Right ventricle myocardium inferior (tissue), 1 donor: ENCODE measurements at regions not wholly inside any gene's neighbourhood (a gene's known extent, or its start where the extent isn't known, plus 50 kb on each side); places are given as distances from the start of the nearest gene placed in this dataset.
"Not testable (repeated sequence)": the region's sequence is repeated elsewhere in the genome, so short reads cannot be mapped to it uniquely, and the experiment has no call there.

Experiments
- ATAC-seq: fragments of 200-7000 bp; cut with Tn5 transposase; one replicate; pipeline ENCODE4 v1.9.1; 2020; ENCODE audit warnings: mild to moderate bottlenecking, moderate library complexity
- DNase-seq: peaks from one replicate; pipeline ENCODE4 v3.0.0; 2021; ENCODE audit errors: missing footprints
- intact Hi-C: fragments of 100-400 bp; cut with DNase I; formaldehyde crosslinking; loops from one replicate; pipeline ENCODE4 v1.11.0; 2022
- donor health status: DM: no; HTN: yes; CAD: no; lungs with severe emphysema.

DNA sequence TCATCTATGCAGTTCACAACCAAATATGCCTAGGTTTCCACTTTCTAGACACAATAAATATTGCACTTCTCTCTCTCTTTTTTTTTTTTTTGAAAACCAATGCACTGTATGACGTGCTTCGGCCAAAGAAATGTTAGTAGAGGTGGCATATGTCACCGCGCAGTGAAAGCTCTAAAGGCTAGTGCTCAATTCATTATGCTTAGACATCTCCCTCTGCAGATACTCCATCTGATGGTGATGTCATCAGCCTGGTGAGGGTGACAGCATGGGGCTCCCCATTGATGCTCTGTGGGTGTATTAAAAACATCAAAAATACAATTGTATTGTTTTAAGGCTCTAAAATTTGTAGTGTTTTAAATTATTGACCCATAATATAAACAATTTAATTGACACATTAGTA, 608.8 kb upstream of the C16orf82 start:
- ATAC-seq (no peak), DNase-seq (no peak)
- intact Hi-C loops = no loop called here

DNA sequence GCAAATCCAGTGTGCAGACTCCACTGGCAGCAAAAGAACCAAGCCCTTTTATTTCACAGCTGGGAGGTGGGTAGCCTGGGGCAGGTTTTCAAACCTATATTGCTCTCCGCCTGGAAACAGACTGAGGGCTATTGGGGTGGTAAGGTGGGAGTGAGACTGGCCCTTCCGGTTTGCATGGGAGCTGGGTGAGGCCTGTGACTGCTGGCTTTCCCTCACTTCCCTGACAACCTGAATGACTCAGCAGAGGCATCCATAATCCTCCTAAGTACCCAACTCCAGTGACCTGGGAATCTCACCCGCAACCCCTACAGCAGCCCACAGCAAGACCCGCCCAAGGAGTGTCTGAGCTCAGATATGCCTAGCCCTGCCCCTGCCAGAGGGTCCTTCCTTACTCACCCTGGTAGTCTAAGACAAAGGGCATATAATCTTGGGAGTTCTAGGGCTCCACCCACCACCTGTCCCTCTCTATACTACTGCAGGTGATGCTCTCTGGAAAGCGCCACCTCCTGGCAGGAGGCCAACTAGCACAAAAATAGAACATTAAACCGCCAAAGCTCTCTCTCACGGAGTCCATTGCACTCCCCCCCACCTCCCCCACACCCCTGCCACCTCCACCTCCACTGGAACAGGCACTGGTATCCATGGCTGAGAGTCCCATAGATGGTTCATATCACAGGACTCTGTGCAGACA, 602.0 kb upstream of the C16orf82 start:
- intact Hi-C loops = no loop called here
- ATAC-seq = no peak
- no peak for DNase-seq

DNA sequence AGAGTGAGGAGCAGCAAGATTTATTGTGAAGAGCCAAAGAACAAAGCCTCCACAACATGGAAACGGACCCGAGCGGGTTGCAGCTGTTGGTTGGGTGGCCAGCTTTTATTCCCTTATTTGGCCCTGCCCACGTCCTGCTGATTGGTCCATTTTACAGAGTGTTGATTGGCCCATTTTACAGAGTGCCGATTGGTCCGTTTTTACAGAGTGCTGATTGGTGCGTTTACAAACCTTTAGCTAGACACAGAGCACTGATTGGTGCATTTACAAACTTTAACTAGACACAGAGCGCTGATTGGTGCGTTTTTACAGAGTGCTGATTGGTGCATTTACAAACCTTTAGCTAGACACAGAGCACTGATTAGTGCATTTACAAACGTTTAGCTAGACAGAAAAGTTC, 592.3 kb upstream of the C16orf82 start:
- ATAC-seq, DNase-seq, intact Hi-C loops: not testable (repeated sequence)

DNA sequence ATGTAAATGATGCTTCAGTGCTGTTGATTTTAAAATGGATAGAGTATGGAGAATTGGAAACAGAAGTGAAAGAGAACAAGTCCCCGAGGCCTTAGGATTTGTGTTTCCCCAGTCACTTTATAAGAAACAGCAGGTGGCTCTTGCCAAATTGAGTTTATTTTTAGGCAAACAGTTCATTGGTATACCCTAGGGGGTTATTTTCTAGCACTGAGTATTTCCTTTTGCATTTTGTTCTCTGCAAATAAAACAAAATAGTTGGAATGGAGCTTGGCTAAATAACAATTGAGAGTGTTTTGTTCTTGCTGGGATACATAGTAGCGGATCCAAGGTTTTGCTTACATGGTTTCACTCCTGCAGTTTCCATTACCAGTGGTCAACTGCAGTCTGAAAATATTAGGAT, 591.1 kb upstream of the C16orf82 start:
- intact Hi-C loops = no loop called here
- DNase-seq = no peak
- no peak for ATAC-seq

DNA sequence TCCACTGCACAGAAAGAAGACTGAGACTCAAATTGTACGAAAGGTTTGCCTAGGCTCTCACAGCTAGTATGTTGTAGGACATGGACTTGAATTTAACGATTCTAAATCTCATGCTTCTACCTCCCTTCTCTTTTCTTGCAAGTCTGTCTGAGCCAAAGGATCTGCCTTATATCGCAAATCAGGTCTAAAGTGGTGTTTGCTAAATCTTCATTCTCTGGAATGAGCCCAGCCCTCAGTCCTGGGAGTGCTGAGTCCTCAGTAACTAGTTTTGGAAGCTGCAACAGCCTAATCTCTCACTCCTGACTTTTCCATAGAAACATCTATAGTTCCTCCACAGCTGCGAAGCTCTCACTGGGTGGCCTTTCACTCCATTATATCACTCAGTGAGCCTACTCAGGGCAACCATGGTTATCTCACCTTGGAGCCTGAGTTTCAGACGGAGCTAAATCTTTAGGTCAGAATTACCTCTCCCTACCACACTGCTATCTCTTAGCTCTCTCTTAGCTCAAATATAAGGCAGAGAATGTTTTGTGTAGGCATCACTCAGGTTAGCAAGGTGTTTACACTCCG, 575.5 kb upstream of the C16orf82 start:
- no peak for DNase-seq
- ATAC-seq = no peak
- intact Hi-C loops = no loop called here

DNA sequence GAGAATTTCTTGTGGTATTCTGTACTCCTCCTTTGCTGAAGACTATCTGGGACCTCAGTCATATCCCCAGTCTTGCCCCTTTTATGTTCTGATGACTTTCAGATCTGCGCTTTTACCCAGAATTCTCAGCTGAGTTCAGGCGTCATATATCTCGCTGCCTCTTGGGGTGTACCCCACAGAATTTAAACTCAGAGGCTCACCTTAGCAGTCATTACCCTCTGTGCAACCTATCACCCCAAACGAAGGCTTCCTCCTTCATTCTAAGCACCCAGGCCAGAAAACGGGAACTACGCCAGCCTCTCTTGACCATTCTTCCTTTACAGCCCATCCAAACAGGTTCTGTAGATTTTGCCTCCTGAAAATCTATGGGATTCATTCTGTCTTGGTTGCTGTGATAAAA, 574.8 kb upstream of the C16orf82 start:
- no peak for DNase-seq
- intact Hi-C loops = no loop called here
- ATAC-seq = no peak

DNA sequence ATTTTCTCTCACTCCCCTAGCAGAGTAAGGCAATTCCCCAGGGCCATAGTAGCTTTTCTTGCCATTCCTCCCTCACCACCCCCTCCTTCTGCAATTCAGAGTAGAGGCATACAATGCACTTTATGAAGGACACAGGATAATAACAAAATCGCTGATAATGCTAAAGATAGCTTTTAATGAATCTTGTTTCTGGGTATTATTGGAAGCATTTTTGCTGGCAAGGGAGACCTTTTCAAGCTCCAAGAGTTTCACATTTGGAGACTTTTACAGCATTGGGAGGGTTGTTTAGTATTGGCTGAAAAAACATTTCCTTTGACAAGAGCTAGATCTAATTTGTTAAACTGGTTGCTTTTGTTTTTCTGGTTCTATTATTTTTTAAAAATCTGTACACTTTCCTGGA, 573.0 kb upstream of the C16orf82 start:
- intact Hi-C loops = no loop called here
- ATAC-seq = no peak
- no peak for DNase-seq

DNA sequence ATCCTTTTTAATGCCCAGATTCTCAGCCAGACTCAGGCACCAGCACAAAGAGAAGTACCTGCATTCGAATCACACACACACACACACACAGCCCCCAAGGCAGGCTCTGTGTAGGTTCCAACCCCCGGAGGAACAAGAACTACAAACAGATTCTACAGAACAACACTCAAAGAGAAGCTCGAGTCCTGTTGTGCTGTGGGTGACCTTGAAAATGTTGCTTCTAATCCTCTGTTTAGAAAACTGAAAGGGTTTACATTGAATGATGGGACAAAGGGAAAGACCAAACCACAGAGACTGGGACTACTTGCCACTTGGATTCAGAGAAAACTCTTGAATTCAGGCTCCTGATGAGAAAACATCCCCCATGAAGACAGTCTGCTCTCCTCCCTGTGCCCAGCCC, 568.8 kb upstream of the C16orf82 start:
- intact Hi-C loops = no loop called here
- ATAC-seq (no peak), DNase-seq (no peak)

DNA sequence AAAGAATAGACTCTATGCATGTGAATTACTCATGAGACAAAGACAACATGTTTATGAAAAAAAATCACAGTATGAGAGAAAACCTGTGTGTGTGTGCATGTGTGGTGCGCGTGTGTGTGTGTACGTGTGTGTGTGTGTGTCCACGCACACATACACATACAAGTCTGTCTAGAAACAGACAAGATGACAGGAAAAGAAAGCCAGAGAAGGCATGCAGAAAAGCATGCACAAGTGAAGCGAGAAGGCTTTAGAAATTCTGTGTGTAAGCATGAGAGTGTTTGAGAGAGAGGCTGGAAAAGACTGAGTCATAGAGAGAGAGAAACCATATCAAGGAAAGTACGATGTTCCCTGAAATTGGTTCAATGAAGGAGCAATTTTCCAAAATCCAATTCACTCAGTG, 566.4 kb upstream of the C16orf82 start:
- intact Hi-C loops = no loop called here
- ATAC-seq = no peak

DNA sequence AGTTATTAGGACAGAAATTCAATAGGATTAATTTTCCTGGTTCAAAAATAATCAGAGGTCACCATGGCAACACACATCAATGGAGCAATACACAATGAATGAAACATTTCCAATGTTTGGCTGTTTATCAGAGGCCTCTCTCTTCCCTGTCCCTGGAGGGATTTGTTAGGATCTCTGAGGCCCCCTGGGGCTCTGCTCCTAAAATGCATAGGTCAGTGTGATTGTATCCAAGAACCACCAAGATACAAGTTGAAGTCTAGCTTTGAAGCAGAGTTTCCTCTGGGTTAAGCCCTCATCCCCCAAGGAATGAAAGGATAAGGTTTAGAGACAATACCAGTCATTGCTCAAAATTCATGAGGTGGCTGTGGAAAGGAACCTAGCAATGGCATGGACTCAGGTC, 561.2 kb upstream of the C16orf82 start:
- DNase-seq (no peak), ATAC-seq (no peak)
- intact Hi-C loops = no loop called here

More for the DNA sequence above, 566.4 kb upstream of the C16orf82 start:
- no peak for DNase-seq

DNA sequence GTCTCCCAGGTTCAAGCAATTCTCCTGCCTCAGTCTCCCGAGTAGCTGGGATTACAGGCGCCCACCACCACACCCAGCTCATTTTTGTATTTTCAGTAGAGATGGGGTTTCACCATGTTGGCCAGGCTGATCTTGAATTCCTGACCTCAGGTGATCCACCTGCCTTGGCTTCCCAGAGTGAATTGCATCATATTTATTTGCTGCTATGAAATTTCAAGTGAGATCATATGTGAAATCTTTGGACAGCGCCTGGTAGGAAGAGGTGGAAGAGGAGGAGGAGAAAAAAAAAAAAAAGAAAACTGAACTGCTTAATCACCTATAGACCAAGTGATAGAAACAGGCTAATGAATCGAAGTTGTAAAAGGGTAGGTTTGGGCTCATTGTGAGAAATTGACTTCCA, 557.8 kb upstream of the C16orf82 start:
- ATAC-seq, DNase-seq: not testable (repeated sequence)

DNA sequence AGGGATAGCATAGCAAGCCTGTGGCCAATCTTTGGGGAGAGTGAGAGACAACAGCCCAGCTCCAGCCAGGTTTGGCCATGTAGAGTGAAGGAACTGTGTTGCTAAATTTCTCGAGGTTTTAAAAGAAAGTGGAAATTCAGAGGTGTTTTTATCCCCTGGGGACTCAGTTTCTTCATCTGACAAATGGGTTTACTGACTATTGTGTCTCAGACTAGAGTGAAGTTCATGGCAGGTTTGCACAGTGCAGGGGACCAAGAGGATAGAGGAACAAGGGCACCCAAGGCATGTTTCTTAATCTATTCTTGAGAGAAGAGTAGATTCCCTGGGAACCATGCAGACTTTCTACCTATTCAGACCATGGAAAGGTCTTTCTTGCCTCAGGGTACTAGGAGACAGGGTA, 555.8 kb upstream of the C16orf82 start:
- intact Hi-C loops = no loop called here
- DNase-seq (no peak), ATAC-seq (no peak)

More for the DNA sequence above, 557.8 kb upstream of the C16orf82 start:
- intact Hi-C loops = not testable (repeated sequence)

DNA sequence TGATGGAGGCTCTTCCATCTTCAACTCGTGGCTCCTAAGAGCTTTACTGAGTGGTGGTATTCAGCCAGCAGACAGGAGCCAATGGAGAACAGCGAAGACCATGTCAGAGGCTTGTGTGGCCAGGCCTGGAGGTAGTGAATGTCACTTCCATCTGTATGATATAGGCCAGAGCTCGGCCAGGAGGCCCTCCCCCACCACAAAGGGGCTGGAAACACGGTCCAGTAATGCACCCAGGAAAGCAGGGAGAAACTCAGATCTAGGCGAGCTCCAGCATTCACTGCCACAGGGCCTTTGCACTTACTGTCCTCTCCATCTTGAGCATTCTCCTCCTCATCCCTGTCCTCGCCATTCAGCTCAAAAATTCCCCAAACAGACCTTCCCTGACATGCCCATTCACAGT, 555.3 kb upstream of the C16orf82 start:
- no peak for ATAC-seq
- no peak for DNase-seq
- intact Hi-C loops = no loop called here

DNA sequence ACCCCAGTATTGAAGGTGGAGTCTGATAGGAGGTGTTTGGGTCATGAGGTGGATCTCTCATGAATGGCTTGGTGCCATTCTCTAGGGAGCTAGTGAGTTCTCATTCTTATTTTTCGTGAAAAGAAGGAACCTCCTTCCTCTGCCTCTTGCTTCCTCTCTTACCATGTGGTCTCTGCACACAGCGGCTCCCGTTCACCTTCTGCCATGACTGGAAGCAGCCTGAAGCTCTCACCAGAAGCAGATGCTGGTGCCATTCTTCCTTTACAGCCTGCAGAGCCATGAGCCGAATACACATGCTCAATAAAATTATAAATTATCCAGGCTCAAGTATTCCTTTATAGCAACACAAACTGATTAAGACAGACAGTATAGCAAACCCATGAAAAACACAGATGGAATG, 545.1 kb upstream of the C16orf82 start:
- no peak for DNase-seq
- intact Hi-C loops = no loop called here
- ATAC-seq = no peak

DNA sequence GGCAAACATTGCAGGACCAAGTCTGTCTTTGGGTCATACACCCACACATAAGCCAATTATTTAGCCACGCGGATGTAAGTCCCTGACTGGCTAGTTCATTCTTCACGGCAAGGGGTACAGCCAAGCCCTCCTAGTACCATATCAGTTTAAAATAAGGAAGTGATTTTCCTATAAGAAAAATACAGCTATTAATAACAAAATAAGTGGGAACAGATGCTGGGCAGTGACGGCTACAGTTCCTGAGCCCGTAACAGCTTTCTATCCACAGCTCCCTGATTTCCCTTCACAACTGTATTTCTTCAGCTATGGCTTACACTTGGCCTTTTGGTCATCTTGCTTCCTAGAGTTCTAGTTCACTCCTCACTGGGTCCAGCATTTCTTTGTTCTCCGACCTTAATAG, 542.4 kb upstream of the C16orf82 start:
- ATAC-seq (no peak), DNase-seq (no peak)
- intact Hi-C loops = no loop called here

DNA sequence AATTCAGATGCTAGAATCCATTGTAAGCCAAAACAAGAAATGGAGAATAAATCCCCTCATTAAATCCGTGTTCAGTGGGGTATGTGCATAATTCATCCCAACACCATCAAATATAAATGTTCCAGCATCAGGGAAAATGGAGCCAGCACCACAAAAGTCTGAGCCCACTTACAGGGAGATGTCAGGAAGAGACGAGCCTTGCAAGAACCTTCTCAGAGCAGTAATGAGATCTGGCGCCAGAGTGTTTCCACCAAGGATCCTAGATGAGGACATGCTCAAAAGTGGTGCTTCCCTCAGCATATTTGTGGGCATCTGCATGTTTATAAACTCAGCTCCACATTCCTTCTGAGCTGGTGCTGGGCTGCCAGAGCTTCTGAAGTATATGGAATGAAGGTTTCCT, 541.9 kb upstream of the C16orf82 start:
- ATAC-seq (no peak), DNase-seq (no peak)
- intact Hi-C loops = no loop called here

DNA sequence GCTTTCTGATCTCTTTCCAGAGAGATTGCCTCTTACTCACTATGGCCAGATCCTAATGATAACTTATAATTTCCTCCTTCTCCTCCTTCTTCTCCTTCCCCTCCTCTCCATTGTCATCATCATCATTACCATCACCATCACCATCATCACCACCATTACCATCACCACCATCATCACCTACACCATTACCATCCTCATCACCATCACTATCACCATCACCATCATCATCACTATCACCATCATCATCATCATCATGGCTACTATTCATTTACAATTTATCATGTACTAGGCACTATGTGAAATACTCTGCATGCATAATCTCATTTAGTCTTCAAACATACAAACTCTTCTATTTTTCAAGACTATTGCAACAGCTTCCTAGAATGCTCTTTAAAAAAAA, 540.9 kb upstream of the C16orf82 start:
- DNase-seq (no peak), ATAC-seq (no peak)
- intact Hi-C loops = no loop called here

DNA sequence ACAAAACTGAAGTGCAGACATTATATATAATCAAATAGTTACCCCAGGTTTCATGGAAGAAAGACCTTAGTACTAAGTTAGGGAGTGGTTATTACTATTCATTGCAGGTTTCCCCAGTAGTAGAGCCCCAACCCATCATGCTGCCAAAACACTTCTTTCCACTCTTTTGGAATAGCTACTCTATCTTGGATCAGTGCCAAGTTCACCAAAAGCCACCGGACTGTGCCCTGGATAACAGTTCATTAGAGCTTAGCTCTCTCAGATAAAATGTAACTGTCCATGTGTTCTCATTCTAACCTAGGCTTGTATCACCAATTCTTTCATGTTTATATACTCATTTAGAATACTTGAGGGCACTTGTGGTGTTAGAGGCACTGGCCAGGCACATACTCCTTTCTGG, 540.1 kb upstream of the C16orf82 start:
- DNase-seq (no peak), ATAC-seq (no peak)
- intact Hi-C loops = no loop called here

DNA sequence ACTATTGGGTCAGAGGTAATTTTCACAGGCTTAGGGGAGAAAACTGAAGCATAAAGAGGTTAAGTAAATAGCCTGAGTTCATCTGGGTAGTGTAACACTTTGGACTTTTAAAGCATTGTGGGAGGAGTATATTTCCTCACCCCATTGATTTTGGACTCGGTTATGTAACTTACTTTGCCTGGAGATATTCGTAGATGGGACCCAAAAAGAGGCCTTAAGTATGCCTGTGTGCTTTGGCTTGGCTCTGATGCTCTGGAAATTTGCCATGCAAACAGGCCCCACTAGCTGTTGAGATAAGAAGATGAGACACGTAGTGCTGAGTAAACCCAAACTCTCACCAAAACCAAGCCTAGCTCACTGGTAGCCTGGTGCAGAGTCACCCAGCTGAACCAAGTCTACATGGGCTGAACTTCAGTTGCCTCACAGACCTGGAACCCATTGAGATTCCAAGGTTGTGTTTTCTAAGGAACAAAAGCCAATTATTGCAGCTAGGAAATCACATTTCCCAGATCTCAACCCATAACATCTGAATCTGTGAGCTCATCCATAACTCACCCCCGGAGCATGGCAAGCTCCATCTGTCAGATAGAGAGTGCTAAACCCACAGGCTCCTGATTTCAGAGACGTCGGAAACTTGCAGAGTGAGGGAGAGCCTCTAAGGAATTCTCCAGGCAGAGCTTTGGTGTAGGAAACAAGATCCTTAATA, 536.0 kb upstream of the C16orf82 start:
- ATAC-seq (no peak), DNase-seq (no peak)
- intact Hi-C loops = no loop called here

DNA sequence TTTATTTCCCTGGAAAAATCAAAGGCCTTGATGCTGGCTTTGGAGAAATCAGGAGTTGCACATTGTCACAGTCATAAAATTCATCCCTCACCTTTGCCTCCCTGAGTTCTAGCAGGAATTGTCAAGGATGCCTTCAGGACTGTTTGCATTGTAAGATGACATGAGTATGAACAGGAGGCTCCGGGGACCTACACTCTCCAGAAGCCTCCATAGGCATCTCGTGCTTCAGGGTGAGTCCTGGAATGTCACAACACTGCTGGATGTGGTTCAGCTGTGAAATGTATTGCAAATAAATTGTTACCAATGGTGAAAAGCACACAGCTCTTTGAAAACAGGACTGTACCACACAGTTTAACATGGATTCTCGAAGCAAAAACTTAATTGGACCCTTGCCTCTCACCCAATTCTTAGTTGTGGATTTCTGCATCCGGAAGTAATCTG, 535.4 kb upstream of the C16orf82 start:
- ATAC-seq = no peak
- DNase-seq = no peak
- intact Hi-C loops = no loop called here
